DMS114 treated with DMSO at 0.1 percent for 48 hours (cell line): ENCODE measurements at regions not wholly inside any gene's neighbourhood (a gene's known extent, or its start where the extent isn't known, plus 50 kb on each side); places are given as distances from the start of the nearest gene placed in this dataset.

ENCODE experiments used
- DNase-seq: peaks from one replicate; lab custom pipeline; 2025; ENCODE audit not compliant: unreplicated experiment; lab: John Stamatoyannopoulos, UW

GRCh38 chr5:89756955-89757354 lies 652.6 kb downstream of the CETN3 start:
- DNase-seq: no peak

GRCh38 chr5:89755024-89755423 lies 654.5 kb downstream of the CETN3 start:
- DNase-seq: no peak

- DNase-seq: no peak
Measured at GRCh38 chr5:89735082-89735481, 674.5 kb downstream of the CETN3 start.

GRCh38 chr5:89733772-89734171 lies 675.8 kb downstream of the CETN3 start:
- DNase-seq: no peak

GRCh38 chr5:89729623-89730301 lies 679.8 kb downstream of the CETN3 start:
- DNase-seq: no peak

GRCh38 chr5:89728750-89729149 lies 680.8 kb downstream of the CETN3 start:
- DNase-seq: no peak

- DNase-seq: no peak
Measured at GRCh38 chr5:89728134-89728533, 681.4 kb downstream of the CETN3 start.

- DNase-seq: no peak
Measured at GRCh38 chr5:89724379-89725095, 685.0 kb downstream of the CETN3 start.

GRCh38 chr5:89723907-89724306 lies 685.6 kb downstream of the CETN3 start:
- DNase-seq: no peak

- no peak for DNase-seq
Measured at GRCh38 chr5:89722538-89722937, 687.0 kb downstream of the CETN3 start.

GRCh38 chr5:89721931-89722330 lies 687.6 kb downstream of the CETN3 start:
- no peak for DNase-seq

- no peak for DNase-seq
Measured at GRCh38 chr5:89721353-89721752, 688.2 kb downstream of the CETN3 start.

- DNase-seq: no peak
Measured at GRCh38 chr5:89712134-89712700, 697.3 kb downstream of the CETN3 start.

GRCh38 chr5:89711526-89711925 lies 698.0 kb downstream of the CETN3 start:
- no peak for DNase-seq

- DNase-seq: no peak
Measured at GRCh38 chr5:89710006-89710405, 699.5 kb downstream of the CETN3 start.

- no peak for DNase-seq
Measured at GRCh38 chr5:89707891-89708290, 701.7 kb downstream of the CETN3 start.

- no peak for DNase-seq
Measured at GRCh38 chr5:89706731-89707130, 702.8 kb downstream of the CETN3 start.

GRCh38 chr5:89703817-89704216 lies 705.7 kb downstream of the CETN3 start:
- DNase-seq: no peak

GRCh38 chr5:89698028-89698427 lies 711.5 kb downstream of the CETN3 start:
- DNase-seq: no peak

- no peak for DNase-seq
Measured at GRCh38 chr5:89697581-89697980, 712.0 kb downstream of the CETN3 start.

GRCh38 chr5:89695371-89695770 lies 714.2 kb downstream of the CETN3 start:
- DNase-seq: no peak

- DNase-seq: no peak
Measured at GRCh38 chr5:89694026-89694550, 715.5 kb downstream of the CETN3 start.
